NCI-H1048 (cell line): ENCODE measurements at regions not wholly inside any gene's neighbourhood (a gene's known extent, or its start where the extent isn't known, plus 50 kb on each side); places are given as distances from the start of the nearest gene placed in this dataset.

Experiments
- DNase-seq: peaks from one replicate; lab custom pipeline; 2025; lab: John Stamatoyannopoulos, UW

DNA sequence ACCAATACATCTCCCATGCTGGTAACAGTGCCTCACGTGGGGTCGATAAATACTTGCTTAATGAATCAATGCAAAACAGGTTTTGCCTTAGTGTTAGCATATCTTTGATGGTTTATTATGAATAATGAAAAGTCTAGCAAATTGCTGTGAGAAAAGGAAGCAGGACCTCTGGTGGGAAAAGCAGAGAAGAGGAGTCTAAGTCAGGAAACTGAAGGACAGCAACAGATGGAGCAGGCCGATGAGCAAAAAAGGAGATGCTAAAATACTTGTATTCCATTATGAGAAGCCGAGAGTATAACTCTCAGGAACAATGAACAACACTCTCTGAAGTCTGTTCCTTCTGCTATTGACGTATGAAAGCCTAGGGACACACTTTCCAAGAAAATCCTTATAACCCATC is 555.2 kb upstream of the KLHL29 start:
- DNase-seq, result no peak

- DNase-seq, result no peak
Observed at GRCh38 chr2:22832196-22832595, 552.8 kb upstream of the KLHL29 start.

- DNase-seq, result no peak
Observed at GRCh38 chr2:22838461-22838860, 546.5 kb upstream of the KLHL29 start.

GRCh38 chr2:22842205-22842869 is 542.6 kb upstream of the KLHL29 start:
- DNase-seq, result no peak

GRCh38 chr2:22843919-22844537 is 541.0 kb upstream of the KLHL29 start:
- no peak for DNase-seq

GRCh38 chr2:22850310-22850709 is 534.7 kb upstream of the KLHL29 start:
- DNase-seq, result no peak

DNA sequence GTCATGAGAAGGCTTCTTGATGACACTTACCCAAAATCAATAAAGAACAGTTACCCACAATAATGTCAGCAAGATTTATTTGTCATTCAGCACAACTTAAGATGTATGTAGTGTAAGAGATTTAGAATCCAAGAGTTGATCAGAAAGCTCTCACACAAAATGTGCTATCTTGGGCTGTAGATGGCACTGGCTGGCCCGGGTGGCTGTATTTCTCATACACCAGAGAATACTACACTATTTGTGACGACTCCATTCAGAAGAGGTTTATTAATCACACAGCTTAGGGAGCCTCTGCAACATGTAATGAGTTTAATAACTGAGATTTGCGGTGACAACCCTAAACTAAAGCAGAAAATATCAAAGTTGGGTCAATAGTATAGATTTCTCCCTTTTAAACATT is 530.4 kb upstream of the KLHL29 start:
- no peak for DNase-seq

DNA sequence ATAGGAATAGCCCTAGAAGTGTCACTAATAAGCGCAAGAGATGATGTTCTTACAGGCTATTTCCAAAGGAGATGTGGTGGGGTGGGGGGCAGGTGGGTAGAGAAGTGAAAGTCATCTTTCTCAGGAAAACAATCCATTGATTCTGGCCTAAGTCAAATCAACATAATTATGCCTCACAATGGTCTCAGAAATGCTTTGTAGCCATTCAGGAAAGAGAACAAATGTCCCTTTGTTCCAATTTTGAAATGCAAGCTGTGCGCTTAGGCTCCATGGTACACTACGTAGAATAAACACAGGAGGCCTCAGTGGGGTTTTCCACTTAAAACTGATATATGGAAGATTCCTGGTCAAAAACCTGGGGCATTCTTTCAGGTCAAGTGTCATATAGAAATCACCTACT is 529.9 kb upstream of the KLHL29 start:
- DNase-seq, result no peak

DNA sequence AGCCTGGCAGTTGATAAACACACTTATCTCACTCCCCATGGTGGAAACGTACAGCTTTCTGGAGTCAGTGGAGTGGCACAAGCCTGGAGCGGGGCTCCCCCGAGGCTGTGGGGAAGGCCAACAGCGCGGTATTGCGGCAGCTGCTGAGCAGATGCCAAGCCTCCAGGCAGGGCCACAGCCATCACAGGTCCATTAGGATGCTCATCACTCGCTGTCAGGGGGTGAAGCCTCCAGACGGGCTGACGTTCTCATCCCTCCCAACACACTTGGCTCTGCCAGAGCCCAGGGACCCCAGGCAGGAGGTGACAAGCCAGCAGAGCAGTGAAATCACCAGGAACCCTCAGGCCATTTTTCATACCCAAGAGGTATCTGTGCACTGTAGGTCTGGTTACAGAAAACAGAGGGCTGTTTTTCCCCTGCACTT is 529.2 kb upstream of the KLHL29 start:
- no peak for DNase-seq

GRCh38 chr2:22867973-22868372 is 517.0 kb upstream of the KLHL29 start:
- no peak for DNase-seq

DNA sequence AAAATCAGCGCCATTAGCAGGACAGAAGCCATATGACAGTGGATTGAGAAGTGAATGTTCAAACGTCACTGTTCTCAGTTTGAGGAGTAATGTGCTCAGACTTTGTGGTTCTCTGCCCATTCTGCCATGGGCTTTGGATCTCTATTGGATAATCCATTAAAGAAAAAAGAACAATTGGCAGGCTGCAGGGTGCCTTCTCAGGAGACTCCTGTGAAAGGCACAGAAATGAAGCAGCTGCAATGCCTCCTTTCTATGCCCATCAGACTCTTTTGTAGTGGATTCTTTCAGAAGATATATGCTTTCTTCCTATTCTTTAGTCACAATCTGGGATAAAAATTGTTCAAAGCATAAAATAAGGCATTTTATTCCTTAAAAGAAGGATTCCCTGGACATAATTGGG is 506.9 kb upstream of the KLHL29 start:
- DNase-seq, result no peak

- DNase-seq, result no peak
Observed at GRCh38 chr2:22879009-22879863, 505.7 kb upstream of the KLHL29 start.

- DNase-seq, result no peak
Observed at GRCh38 chr2:22880161-22880560, 504.8 kb upstream of the KLHL29 start.

- no peak for DNase-seq
Observed at GRCh38 chr2:22882011-22882410, 503.0 kb upstream of the KLHL29 start.

DNA sequence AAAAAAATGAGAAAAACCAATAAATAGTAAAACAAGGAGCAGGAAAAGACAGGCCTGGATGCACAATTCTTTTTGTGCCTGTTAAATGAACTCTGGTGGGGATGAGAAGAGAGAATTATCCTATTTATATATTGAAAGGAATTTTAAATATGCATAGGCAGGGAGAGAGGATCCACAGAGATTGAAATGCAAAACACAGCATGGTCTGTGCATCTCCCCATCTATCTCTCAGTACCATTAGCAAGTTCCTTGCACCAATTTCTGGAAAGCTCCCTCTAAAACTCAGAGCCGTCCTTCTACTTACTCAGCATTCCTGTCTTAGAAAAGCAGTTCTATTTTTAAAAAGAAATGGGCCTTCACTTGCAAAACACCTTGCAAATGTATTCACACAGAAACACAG is 502.3 kb upstream of the KLHL29 start:
- DNase-seq, result no peak

DNA sequence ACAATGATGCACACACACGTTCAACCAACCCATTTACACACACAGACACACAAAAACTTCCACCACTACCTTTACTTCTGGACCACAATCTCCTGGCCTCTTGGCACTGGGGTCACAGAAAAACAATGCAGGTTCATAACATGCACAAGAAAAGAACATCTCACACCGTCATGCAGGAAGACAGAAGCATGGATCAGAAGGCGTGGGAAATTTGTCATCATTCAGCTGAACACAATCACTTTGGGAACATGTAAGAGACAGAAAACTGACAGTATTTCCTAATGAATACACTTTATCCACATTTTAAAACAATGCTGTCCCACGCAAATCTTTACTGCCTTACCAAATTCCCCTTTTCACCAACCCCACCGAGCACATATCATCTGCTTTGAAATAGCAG is 501.9 kb upstream of the KLHL29 start:
- DNase-seq, result no peak

DNA sequence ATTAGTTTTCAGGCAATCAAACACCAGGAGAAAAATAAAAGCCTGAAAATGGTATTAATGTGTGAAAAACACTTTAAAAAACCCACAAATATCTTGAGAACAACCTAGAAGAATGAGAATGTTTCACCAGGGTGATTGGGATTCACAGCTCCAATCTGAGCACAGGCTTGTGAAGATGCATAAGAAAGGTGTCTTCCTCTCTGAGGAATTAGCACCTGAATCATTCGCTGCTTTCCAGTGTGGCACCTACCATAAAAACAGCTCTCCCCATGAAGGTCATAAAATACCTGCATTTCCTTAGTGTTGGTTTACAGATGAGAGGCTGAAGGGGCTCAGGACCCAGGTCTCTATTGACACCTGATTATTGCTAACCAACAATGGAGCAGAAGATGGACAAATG is 499.7 kb upstream of the KLHL29 start:
- DNase-seq, result no peak

- DNase-seq, result no peak
Observed at GRCh38 chr2:22887426-22887825, 497.6 kb upstream of the KLHL29 start.

DNA sequence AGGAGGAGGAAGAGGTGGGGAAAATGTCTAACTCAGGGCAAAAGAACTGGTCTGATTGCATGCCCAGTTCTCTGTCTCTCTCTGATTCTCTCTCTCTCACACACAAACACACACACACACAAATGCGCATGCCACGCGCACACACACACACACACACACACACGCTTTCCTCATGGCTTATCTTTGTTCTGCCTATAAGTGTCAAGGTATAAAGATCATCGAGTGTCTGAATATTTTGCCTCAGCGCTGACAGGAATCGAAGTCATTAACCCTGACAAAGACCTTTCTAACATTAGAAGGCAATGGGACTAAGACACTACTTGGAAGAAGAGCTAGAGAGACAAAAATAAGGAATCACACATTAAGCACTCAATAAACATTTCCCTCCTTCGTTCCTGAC is 497.1 kb upstream of the KLHL29 start:
- DNase-seq, result no peak

GRCh38 chr2:22890132-22890531 is 494.8 kb upstream of the KLHL29 start:
- DNase-seq, result no peak

DNA sequence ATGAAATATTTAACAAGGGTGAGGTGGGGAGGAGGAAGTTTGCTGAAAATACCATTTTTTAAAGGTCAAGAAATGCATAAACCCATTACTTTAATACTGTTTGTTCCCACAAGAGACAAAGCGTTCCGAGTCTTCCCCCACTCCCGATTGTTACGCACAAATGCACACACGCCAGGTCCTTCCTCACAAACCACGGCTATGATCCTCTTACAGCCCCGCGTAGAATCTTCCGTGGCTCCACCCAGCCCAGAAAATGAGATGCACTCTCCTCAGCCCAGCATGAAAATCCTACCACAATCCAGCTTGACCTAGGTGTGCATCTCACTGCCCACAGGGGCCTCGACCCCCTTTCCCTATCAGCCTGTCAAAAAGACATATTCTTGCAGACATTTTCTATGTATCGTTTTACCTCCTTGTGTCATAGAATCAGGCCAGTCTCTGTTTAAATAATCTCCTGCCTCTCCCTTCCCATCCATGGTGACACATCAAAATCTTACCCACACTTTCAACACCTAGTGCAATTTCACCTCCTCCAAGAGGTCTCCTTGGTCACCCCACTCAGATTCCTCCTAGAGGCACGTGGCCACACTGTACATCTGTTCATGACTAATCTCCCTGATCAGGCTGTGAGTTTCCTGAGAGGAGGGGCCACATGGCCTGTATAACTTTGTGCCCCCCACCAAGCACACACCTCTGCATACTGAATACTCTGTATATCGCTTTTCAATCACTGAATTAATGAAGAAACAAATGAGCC is 491.0 kb upstream of the KLHL29 start:
- no peak for DNase-seq

- DNase-seq, result no peak
Observed at GRCh38 chr2:22894761-22895160, 490.2 kb upstream of the KLHL29 start.
